Inferior parietal cortex (tissue), 1 donor: ENCODE measurements at regions not wholly inside any gene's neighbourhood (a gene's known extent, or its start where the extent isn't known, plus 50 kb on each side); places are given as distances from the start of the nearest gene placed in this dataset.

Source experiments
- DNase-seq: peaks from one replicate; pipeline ENCODE4 v3.0.0-alpha.2; 2016; ENCODE audit errors: extremely low spot score

DNA sequence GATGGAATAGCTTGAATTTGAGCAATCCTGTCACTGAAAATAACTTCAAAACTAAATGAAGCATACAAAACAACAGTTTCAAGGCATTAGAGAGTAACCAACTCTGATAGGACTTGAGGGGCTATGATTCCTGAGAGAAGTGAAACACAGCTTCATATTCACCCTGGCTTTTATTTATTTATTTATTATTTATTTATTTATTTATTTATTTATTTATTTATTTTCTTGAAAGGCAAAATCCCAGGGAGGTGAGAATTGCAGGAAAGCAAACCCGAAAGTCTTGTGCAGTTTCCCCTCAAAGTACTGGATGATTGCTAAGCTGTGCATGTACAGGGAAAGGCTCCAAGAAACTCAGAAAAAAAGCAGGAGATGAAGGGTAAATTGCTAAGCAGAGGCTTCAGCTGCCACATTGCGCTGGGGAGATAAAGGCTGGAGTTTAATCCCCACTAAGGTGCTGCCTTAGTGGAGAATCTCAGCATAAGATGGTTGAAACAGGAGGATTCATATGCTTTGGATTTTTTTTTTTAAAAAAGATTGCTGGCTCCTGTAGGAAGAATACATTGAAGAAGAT is 72.9 kb upstream of the COL24A1 start:
- DNase-seq: no peak

DNA sequence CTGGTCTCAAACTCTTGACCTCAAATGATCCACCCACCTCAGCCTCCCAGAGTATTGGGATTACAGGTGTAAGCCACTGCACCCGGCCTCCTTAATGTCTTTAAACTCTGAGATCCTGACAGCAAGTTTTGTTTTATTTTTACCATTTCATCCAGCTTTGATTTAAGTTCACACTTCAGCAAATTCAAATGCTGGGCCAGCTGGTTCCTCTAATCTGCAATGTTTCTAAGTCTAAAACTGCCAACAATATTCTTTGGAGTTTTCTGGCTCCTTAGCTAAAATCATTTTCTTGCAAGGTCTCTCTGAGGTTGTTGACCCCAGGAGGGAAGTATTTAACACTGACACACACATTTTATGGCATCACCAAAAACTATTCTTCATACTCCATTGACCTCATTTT is 72.0 kb upstream of the COL24A1 start:
- DNase-seq: peak; percentile 20

DNA sequence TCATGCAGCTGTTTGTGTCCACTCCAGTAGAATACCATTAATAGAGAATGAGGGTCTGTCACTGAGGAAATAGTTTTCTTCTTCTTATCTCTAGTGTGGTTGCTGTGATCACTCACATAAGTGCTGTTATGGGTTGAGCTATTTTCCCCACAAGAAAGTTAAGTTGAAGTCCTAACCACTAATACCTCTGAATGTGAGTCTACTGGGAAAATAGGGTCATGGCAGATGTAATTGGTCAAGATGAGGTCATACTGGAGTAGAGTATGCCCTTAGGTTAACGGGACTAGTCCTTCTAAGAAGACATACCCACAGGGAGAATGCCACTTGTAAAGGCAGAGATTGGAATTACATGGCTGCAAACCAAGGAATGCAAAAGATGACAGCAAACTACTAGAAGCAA is 70.5 kb upstream of the COL24A1 start:
- DNase-seq: no peak

DNA sequence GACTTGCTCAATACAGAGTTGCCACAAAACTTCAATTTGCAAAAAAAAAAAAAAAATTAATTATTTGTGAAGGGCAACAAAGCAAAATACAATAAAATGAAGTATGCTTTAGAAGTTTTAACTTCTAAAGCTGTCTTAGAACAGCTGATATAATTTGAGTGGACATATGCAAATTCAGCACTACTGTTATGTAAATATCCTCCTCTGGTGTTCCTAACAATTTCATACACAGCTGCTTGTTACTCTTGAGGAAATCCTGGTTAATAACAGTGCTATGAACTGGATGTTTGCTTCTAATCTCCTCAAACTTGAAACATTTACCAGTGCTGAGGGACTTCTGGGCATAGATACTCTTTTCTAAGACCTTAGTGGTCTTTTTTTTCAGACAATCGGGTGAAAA is 69.6 kb upstream of the COL24A1 start:
- no peak for DNase-seq

DNA sequence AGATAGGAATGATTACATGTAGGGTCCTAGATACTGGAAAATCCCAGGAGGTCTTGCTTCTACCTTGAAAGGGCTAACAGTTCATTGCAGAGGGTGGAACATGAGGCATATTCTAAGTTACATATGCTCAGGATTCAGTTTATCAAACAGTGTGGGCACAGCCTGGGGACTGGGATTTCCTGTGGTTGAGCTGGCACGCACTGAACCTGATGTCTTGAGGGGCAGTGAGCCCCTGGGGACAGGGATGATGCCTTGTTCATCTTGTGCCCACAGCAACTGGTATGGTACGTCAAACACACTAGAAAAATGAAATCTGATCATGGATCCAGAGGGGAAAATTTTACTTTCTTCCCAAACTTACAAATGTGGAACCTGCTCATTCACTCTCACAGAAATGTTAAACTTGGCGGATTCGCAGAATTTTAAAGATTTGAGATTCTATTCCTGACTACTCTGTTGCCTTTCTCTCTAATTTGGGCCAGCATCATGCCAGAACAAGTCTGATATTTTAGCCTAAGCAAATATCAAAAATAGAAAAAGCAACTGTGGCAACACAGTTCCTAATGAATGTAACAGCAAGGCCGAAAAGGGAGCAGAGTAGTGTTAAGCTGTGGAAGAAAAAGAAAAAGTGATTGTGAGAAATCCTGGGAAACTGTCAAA is 68.2 kb upstream of the COL24A1 start:
- peak; percentile 17 for DNase-seq

- DNase-seq: no peak
Observed at GRCh38 chr1:86218859-86219258, 62.3 kb upstream of the COL24A1 start.

DNA sequence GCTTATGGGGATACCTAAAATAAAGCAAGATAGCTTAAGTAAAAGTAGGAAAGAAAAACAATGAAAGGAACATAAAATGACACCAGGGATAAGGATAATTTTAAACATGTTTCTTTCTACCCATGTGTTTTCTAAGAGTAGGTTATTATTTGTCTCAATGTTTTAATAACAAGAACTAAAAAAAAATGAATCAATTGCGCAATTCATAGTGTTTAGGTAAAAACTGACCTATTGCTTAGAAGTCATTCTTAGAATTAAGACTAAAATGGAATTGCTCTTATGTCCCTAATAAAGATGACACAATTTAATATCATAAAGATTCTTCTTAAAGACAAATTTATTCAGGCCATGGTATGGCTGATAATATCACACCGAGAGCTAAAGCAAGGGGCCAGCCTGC is 58.0 kb upstream of the COL24A1 start:
- no peak for DNase-seq

DNA sequence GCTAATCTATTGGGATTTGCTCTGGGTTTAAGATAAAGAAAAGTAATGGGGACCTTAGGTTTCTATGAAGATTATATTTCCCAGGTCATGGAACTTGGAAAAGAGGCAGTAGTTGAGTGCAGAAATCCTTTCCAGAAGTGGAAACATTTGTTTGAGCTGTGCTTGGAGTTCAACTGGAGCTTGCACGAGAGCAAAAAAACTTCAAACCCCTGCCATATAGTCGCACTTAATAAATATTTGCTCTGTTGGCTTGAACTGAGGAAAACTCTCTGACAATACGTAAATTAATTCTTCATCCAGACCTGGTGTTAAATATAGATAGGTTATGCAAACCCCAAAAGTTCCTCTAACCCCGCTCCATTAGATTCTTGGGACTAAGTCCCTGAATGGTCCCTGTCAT is 52.8 kb upstream of the COL24A1 start:
- no peak for DNase-seq

- DNase-seq: no peak
Observed at GRCh38 chr1:86207323-86207722, 50.8 kb upstream of the COL24A1 start.
